PFSK-1 (cell line): ENCODE measurements at regions not wholly inside any gene's neighbourhood (a gene's known extent, or its start where the extent isn't known, plus 50 kb on each side); places are given as distances from the start of the nearest gene placed in this dataset.

Experiments used
- FOXP2 ChIP-seq: optimal IDR thresholded peaks from 2 replicates; pipeline ENCODE3; 2011; ENCODE audit warnings: borderline replicate concordance, control low read depth, inconsistent platforms; ENCODE audit not compliant: insufficient read depth; ENCODE audit errors: extremely low read length, extremely low read depth
- POLR2AphosphoS5 ChIP-seq: IDR thresholded peaks from 2 replicates; pipeline ENCODE4 v1.6.1; 2012; ENCODE audit warnings: low read depth, mild to moderate bottlenecking, control low read depth, low read length, moderate library complexity
- REST ChIP-seq, 2 experiments: IDR thresholded peaks; 2 replicates each; pipeline versions ENCODE4 v1.6.1 to v1.8.0; 2011 to 2012; ENCODE audit warnings: low read depth in 2 of 2, low read length in 2 of 2, control low read depth in 1 of 2, inconsistent platforms in 1 of 2, mild to moderate bottlenecking in 1 of 2, moderate library complexity in 1 of 2; ENCODE audit not compliant: insufficient read depth in 1 of 2
- SIN3A ChIP-seq: IDR thresholded peaks from 2 replicates; pipeline ENCODE4 v1.6.1; 2012; ENCODE audit warnings: mild to moderate bottlenecking, low read length, moderate library complexity, borderline replicate concordance; ENCODE audit not compliant: insufficient read depth
- TAF1 ChIP-seq: IDR thresholded peaks from 2 replicates; pipeline ENCODE4 v1.6.1; 2012; ENCODE audit warnings: low read length, control low read depth, borderline replicate concordance; ENCODE audit not compliant: insufficient read depth

- TF ChIP-seq POLR2AphosphoS5 (no peak), REST (IDR thresholded peaks at IDR 0.05; ENCODE audit: insufficient read depth in 1 of 2, low read depth in 2 of 2, low read length in 2 of 2) (no peak), TAF1 (no peak), FOXP2 (no peak), SIN3A (no peak)
Observed at GRCh38 chr22:47776329-47776728, 1013.9 kb downstream of the TBC1D22A start.

GRCh38 chr22:47775686-47776085 lies 1013.2 kb downstream of the TBC1D22A start:
- TF ChIP-seq SIN3A (no peak), REST (IDR thresholded peaks at IDR 0.05; ENCODE audit: insufficient read depth in 1 of 2, low read depth in 2 of 2, low read length in 2 of 2) (no peak), TAF1 (no peak), POLR2AphosphoS5 (no peak), FOXP2 (no peak)

- TF ChIP-seq REST (IDR thresholded peaks at IDR 0.05; ENCODE audit: insufficient read depth in 1 of 2, low read depth in 2 of 2, low read length in 2 of 2): no peak
- no peak for TF ChIP-seq SIN3A
- TF ChIP-seq POLR2AphosphoS5: no peak
- no peak for TF ChIP-seq TAF1
Observed at GRCh38 chr22:47775191-47775590, 1012.7 kb downstream of the TBC1D22A start.

GRCh38 chr22:47773635-47774034 lies 1011.2 kb downstream of the TBC1D22A start:
- TF ChIP-seq REST (IDR thresholded peaks at IDR 0.05; ENCODE audit: insufficient read depth in 1 of 2, low read depth in 2 of 2, low read length in 2 of 2) (no peak), FOXP2 (no peak), TAF1 (no peak), POLR2AphosphoS5 (no peak), SIN3A (no peak)

- no peak for TF ChIP-seq SIN3A
- no peak for TF ChIP-seq TAF1
- no peak for TF ChIP-seq REST (IDR thresholded peaks at IDR 0.05; ENCODE audit: insufficient read depth in 1 of 2, low read depth in 2 of 2, low read length in 2 of 2)
- no peak for TF ChIP-seq POLR2AphosphoS5
- no peak for TF ChIP-seq FOXP2
Observed at GRCh38 chr22:47772864-47773263, 1010.4 kb downstream of the TBC1D22A start.
